A673 (cell line): ENCODE measurements at regions not wholly inside any gene's neighbourhood (a gene's known extent, or its start where the extent isn't known, plus 50 kb on each side); places are given as distances from the start of the nearest gene placed in this dataset.

ENCODE experiments used
- CTCF ChIP-seq: fragments of 300-800, 200-600 bp; sonication (generic); conservative IDR thresholded peaks from 2 replicates; pipeline ENCODE4 v1.5.1; 2017; ENCODE audit warnings: low read depth, mild to moderate bottlenecking, antibody characterized with exemption, low read length, moderate library complexity, mixed read lengths
- EZH2 ChIP-seq: fragments of 200-600 bp; sonication (generic); IDR thresholded peaks from 2 replicates; pipeline ENCODE4 v1.6.1; 2017; ENCODE audit warnings: borderline replicate concordance, low read depth, mild to moderate bottlenecking, mixed read lengths, antibody characterized with exemption, low read length; ENCODE audit not compliant: poor library complexity, severe bottlenecking

- TF ChIP-seq EZH2 (no peak), CTCF (no peak)
These were observed 95.8 kb downstream of the ATXN3L start for GRCh38 chrX:13223868-13224567.
